ENCODE measurements at regions not wholly inside any gene's neighbourhood (a gene's known extent, or its start where the extent isn't known, plus 50 kb on each side); places are given as distances from the start of the nearest gene placed in this dataset.

- Histone ChIP-seq H3K9me3 (no peaks in the 10 kb centered on the region), H3K4me3 (ENCODE audit: low read depth in 2 of 2, low read length in 1 of 2) (no peak overlapping the region), H3K4me1 (ENCODE audit: control insufficient read depth in 1 of 2, insufficient read depth in 2 of 2, low read depth in 1 of 2, low read length in 1 of 2) (peaks cover 0 to 17% of the 10 kb centered on the region in 2 experiments; a peak in 2 of 4 replicates), H3K79me2 (ENCODE audit: insufficient read depth) (no peaks in the 10 kb centered on the region), H4K20me1 (ENCODE audit: insufficient read depth) (no peaks in the 10 kb centered on the region), H2AFZ (ENCODE audit: low read depth) (no peak overlapping the region), H3K4me2 (no peak overlapping the region), H3K9me2 (no peaks in the 10 kb centered on the region), H3F3A (replicated peaks; ENCODE audit: insufficient read depth) (peaks cover 47% of the 10 kb centered on the region), H3K36me3 (replicated peaks in 1 of 2; ENCODE audit: control insufficient read depth in 1 of 2, insufficient read depth in 2 of 2, low read length in 1 of 2) (no peaks in the 10 kb centered on the region), H3K27ac (ENCODE audit: low read depth in 2 of 2, low read length in 1 of 2) (peak overlapping the region in 1 of 2 experiments; percentile 53; a peak in 2 of 4 replicates), H3K27me3 (ENCODE audit: insufficient read depth) (no peaks in the 10 kb centered on the region), H3K9ac (no peak overlapping the region)
- ChIA-PET POLR2A (no interaction called here), CTCF (no interaction called here)
- WGBS (ENCODE audit: low lambda C conversion rate), result 44% methylated on average over 2 of the region's 2 CpGs
- TF ChIP-seq CTCF (IDR thresholded peaks at IDR 0.05), result no peak
- no peak for TF ChIP-seq TCF12 (IDR thresholded peaks at IDR 0.05)
- TF ChIP-seq USF2 (IDR thresholded peaks at IDR 0.05; ENCODE audit: borderline replicate concordance, low read depth, low read length), result no peak
- no peak for TF ChIP-seq MAX (IDR thresholded peaks at IDR 0.05; ENCODE audit: low read depth)
- no peak for TF ChIP-seq TAF1 (IDR thresholded peaks at IDR 0.05; ENCODE audit: borderline replicate concordance, low read depth, low read length)
- no peak for TF ChIP-seq PBX3 (IDR thresholded peaks at IDR 0.05)
- no peak for DNase-seq
Observed at GRCh38 chr4:73681776-73682175, 58.6 kb upstream of the CXCL8 start.

- Histone ChIP-seq H3K4me1 (ENCODE audit: control insufficient read depth in 1 of 2, insufficient read depth in 2 of 2, low read depth in 1 of 2, low read length in 1 of 2) (peaks cover 0 to 17% of the 10 kb centered on the region in 2 experiments; a peak in 2 of 4 replicates), H3F3A (replicated peaks; ENCODE audit: insufficient read depth) (peaks cover 47% of the 10 kb centered on the region), H2AFZ (ENCODE audit: low read depth) (no peak overlapping the region), H3K9ac (no peak overlapping the region), H3K4me3 (ENCODE audit: low read depth in 2 of 2, low read length in 1 of 2) (no peak overlapping the region), H4K20me1 (ENCODE audit: insufficient read depth) (no peaks in the 10 kb centered on the region), H3K27me3 (ENCODE audit: insufficient read depth) (no peaks in the 10 kb centered on the region), H3K79me2 (ENCODE audit: insufficient read depth) (no peaks in the 10 kb centered on the region), H3K9me2 (no peaks in the 10 kb centered on the region), H3K9me3 (no peaks in the 10 kb centered on the region), H3K4me2 (no peak overlapping the region), H3K27ac (ENCODE audit: low read depth in 2 of 2, low read length in 1 of 2) (peak overlapping the region in 1 of 2 experiments; percentile 53; a peak in 2 of 4 replicates), H3K36me3 (replicated peaks in 1 of 2; ENCODE audit: control insufficient read depth in 1 of 2, insufficient read depth in 2 of 2, low read length in 1 of 2) (no peaks in the 10 kb centered on the region)
- ChIA-PET CTCF (no interaction called here), POLR2A (no interaction called here)
- WGBS (ENCODE audit: low lambda C conversion rate), result 15% methylated on average over 1 of the region's 1 CpG
- DNase-seq, result no peak
- TF ChIP-seq TEAD4 (IDR thresholded peaks at IDR 0.05; ENCODE audit: borderline replicate concordance, insufficient read depth) (no peak), FOSL2 (IDR thresholded peaks at IDR 0.05; ENCODE audit: borderline replicate concordance, low read depth) (0 out of 2 replicates have a peak, but pooled peaks have one; percentile 3)
Observed at GRCh38 chr4:73682508-73682907, 57.9 kb upstream of the CXCL8 start.
